Activated CD8-positive, alpha-beta T cell treated with anti-CD3 and anti-CD28 coated beads for 36 hours (primary cell): ENCODE measurements at regions not wholly inside any gene's neighbourhood (a gene's known extent, or its start where the extent isn't known, plus 50 kb on each side); places are given as distances from the start of the nearest gene placed in this dataset.

Experiments used
- ATAC-seq: fragments of 200-7000 bp; cut with Tn5 transposase; one replicate; pipeline ENCODE4 v1.10.0; 2021; ENCODE audit warnings: mild to moderate bottlenecking, moderate library complexity
- CTCF ChIA-PET: fragments of 350-600 bp; sonication (Branson Sonifier 250); formaldehyde crosslinking; loops from one replicate; lab custom pipeline; 2021; ENCODE audit warnings: antibody characterized with exemption; lab: Charles Lee
- POLR2A ChIA-PET: fragments of 350-600 bp; sonication (Branson Sonifier 250); formaldehyde crosslinking; loops from one replicate; lab custom pipeline; 2021; ENCODE audit warnings: antibody characterized with exemption; lab: Charles Lee
- DNase-seq: peaks from one replicate; pipeline ENCODE4 v3.0.0-alpha.2; 2020
- H3K27ac Mint-ChIP-seq: one replicate; pipeline ENCODE4 v1.8.0; 2021; ENCODE audit warnings: mild to moderate bottlenecking, mixed read lengths
- H3K27me3 Mint-ChIP-seq: one replicate; pipeline ENCODE4 v1.8.0; 2021; ENCODE audit warnings: mixed read lengths
- H3K36me3 Mint-ChIP-seq: one replicate; pipeline ENCODE4 v1.8.0; 2021; ENCODE audit warnings: low read depth, mixed read lengths
- H3K4me1 Mint-ChIP-seq: one replicate; pipeline ENCODE4 v1.8.0; 2021; ENCODE audit warnings: low read depth, mixed read lengths
- H3K4me3 Mint-ChIP-seq: one replicate; pipeline ENCODE4 v1.8.0; 2021; ENCODE audit warnings: mild to moderate bottlenecking, moderate library complexity, mixed read lengths
- H3K9me3 Mint-ChIP-seq: one replicate; pipeline ENCODE4 v1.8.0; 2021; ENCODE audit warnings: mixed read lengths
- intact Hi-C: fragments of 100-400 bp; cut with micrococcal nuclease; formaldehyde crosslinking; loops from one replicate; pipeline ENCODE4 v1.10.0; 2022
- TF ChIP-seq, protein P1 (sequence below): fragments of 200-600 bp; IDR thresholded peaks from one replicate; pipeline ENCODE4 v1.8.0; 2022; ENCODE audit warnings: antibody characterized with exemption, mild to moderate bottlenecking

DNA sequence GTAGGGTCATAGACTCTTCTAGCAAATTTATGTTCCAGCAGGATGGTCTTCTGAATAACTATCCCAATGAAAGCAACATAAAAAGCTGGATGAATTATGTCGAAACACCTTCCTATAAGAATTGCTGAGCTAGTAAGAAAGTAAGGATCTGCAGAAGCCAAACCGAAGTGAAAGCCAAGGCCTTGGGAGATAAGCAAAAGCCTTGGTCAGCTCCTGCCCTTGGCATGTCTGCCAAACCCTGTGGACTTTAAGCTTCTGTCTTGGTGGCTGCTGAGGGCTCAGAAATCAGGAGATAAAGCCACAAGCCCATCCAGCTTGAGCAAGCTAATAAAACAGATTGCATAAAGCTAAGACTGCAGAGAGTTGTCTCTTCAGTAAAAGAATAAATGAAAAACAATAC is 81.2 kb upstream of the KCND3 start:
- ChIA-PET CTCF (interaction anchor here (0.6 kb wide), 1 partner anchor 1267 kb away, joined by 3 read pairs; no protein-coding TSS in a partner anchor), POLR2A (no interaction called here)
- H3K4me3 Mint-ChIP-seq = no peak overlapping the region
- H3K9me3 Mint-ChIP-seq = no peaks in the 10 kb centered on the region
- H3K4me1 Mint-ChIP-seq = no peaks in the 10 kb centered on the region
- no peaks in the 10 kb centered on the region for H3K36me3 Mint-ChIP-seq
- TF ChIP-seq, protein P1, sequence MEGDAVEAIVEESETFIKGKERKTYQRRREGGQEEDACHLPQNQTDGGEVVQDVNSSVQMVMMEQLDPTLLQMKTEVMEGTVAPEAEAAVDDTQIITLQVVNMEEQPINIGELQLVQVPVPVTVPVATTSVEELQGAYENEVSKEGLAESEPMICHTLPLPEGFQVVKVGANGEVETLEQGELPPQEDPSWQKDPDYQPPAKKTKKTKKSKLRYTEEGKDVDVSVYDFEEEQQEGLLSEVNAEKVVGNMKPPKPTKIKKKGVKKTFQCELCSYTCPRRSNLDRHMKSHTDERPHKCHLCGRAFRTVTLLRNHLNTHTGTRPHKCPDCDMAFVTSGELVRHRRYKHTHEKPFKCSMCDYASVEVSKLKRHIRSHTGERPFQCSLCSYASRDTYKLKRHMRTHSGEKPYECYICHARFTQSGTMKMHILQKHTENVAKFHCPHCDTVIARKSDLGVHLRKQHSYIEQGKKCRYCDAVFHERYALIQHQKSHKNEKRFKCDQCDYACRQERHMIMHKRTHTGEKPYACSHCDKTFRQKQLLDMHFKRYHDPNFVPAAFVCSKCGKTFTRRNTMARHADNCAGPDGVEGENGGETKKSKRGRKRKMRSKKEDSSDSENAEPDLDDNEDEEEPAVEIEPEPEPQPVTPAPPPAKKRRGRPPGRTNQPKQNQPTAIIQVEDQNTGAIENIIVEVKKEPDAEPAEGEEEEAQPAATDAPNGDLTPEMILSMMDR = no peak
- intact Hi-C loops = no loop called here
- H3K27me3 Mint-ChIP-seq = peaks cover 9% of the 10 kb centered on the region
- H3K27ac Mint-ChIP-seq = no peak overlapping the region
- no peak for ATAC-seq
- DNase-seq = no peak

DNA sequence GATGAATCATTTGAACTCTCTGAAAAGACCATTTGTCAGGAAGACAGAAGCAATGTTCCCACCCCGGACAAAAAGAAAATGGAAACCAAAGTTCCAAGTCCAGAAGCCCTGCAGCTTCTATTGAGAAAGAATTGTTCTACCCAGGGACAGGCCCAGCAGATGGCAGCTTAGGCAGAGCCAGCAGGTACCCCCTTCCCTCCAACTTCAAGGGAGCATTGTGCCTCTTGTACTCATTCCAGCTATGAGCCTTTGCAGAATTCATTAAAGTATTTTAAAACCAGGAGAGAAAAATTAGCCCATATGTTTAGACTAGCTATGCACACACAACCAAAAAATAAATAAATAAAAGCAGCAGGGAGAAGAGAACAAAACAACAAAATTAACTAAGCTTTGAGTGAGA is 85.2 kb upstream of the KCND3 start:
- intact Hi-C loops = no loop called here
- DNase-seq (no peak), ATAC-seq (no peak)
- Mint-ChIP-seq H3K27ac (no peak overlapping the region), H3K9me3 (no peaks in the 10 kb centered on the region), H3K4me1 (no peaks in the 10 kb centered on the region), H3K27me3 (peaks cover 3% of the 10 kb centered on the region), H3K4me3 (no peak overlapping the region), H3K36me3 (no peaks in the 10 kb centered on the region)
- ChIA-PET CTCF (no interaction called here), POLR2A (no interaction called here)
- TF ChIP-seq, protein P1 = no peak

- TF ChIP-seq, protein P1 = no peak
- ChIA-PET CTCF (no interaction called here), POLR2A (no interaction called here)
- peaks cover 4% of the 10 kb centered on the region for H3K27me3 Mint-ChIP-seq
- no peaks in the 10 kb centered on the region for H3K36me3 Mint-ChIP-seq
- no peak overlapping the region for H3K27ac Mint-ChIP-seq
- no peak overlapping the region for H3K4me3 Mint-ChIP-seq
- ATAC-seq (no peak), DNase-seq (no peak)
- H3K9me3 Mint-ChIP-seq = no peaks in the 10 kb centered on the region
- no peaks in the 10 kb centered on the region for H3K4me1 Mint-ChIP-seq
- intact Hi-C loops = no loop called here
Observed at GRCh38 chr1:112075566-112075965, 86.1 kb upstream of the KCND3 start.

DNA sequence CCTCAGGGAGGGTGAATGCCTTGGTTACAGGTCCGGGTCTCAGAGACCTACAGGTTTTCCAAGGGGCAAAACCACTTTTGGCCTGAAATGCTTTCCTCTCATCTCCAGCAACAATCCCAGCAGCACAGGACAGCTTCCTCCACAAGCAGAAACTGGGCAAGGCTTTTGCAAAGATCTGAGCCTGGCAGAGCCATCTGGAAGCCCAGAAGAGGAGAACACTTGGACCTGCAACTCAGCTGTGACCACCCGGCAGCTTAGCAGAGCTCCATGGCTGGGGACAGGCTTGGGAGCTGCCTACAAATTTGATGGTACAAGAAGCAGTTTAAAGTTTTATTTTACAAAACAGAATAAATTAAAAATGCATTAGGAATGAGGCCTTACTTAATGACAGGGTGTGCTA is 90.0 kb upstream of the KCND3 start:
- Mint-ChIP-seq H3K36me3 (no peaks in the 10 kb centered on the region), H3K4me1 (no peaks in the 10 kb centered on the region), H3K27me3 (peaks cover 11% of the 10 kb centered on the region), H3K4me3 (no peak overlapping the region), H3K27ac (no peak overlapping the region), H3K9me3 (no peaks in the 10 kb centered on the region)
- DNase-seq (no peak), ATAC-seq (no peak)
- TF ChIP-seq, protein P1 = no peak
- ChIA-PET CTCF (no interaction called here), POLR2A (no interaction called here)
- intact Hi-C loops = no loop called here

- ChIA-PET CTCF (no interaction called here), POLR2A (no interaction called here)
- intact Hi-C loops = no loop called here
- no peaks in the 10 kb centered on the region for H3K4me1 Mint-ChIP-seq
- H3K9me3 Mint-ChIP-seq = no peaks in the 10 kb centered on the region
- no peak overlapping the region for H3K27ac Mint-ChIP-seq
- peaks cover 19% of the 10 kb centered on the region for H3K27me3 Mint-ChIP-seq
- H3K36me3 Mint-ChIP-seq = no peaks in the 10 kb centered on the region
- no peak overlapping the region for H3K4me3 Mint-ChIP-seq
- ATAC-seq (no peak), DNase-seq (no peak)
- TF ChIP-seq, protein P1 = no peak
Observed at GRCh38 chr1:112083487-112083886, 94.0 kb upstream of the KCND3 start.
